Middle frontal gyrus (tissue), 1 donor: ENCODE measurements at regions not wholly inside any gene's neighbourhood (a gene's known extent, or its start where the extent isn't known, plus 50 kb on each side); places are given as distances from the start of the nearest gene placed in this dataset.
A peak's percentile ranks its signal among the peaks of the same experiment; 100 is the strongest.

Experiments used
- DNase-seq: peaks from one replicate; pipeline ENCODE4 v3.0.0-alpha.2; 2015; ENCODE audit warnings: low spot score; ENCODE audit errors: extremely low spot score

DNA sequence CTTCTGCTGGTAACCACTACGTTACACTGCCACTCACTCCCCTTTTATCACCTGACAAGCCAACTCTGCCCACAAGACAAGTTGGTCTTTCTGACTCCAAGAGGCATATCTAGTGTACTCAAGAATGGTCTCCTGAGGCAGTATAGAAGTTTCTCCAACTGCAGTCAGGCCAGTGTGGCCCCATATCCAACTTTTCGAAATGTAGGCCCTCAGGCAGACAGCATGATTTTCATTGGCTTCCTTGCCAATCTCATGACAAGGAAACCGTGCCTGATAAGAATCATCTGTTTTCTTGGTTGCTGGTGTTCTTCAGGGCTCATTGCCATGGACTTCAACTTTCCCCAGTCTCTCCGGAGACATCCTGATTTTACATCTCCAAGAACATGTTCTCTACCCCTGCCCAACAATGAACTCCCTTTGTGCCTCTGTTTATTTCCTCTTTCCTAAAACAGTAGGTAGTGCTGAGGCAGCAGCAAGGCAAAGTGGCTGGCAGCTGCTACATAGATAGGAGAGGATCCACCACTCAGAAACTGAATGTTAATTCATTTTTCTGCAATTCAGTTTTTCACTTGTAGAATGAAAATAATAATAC lies 62.6 kb upstream of the SEMA6A start:
- no peak for DNase-seq

- DNase-seq: no peak
Observed at GRCh38 chr5:116632890-116633289, 58.3 kb upstream of the SEMA6A start.

GRCh38 chr5:116631147-116631546 lies 56.5 kb upstream of the SEMA6A start:
- DNase-seq: no peak

DNA sequence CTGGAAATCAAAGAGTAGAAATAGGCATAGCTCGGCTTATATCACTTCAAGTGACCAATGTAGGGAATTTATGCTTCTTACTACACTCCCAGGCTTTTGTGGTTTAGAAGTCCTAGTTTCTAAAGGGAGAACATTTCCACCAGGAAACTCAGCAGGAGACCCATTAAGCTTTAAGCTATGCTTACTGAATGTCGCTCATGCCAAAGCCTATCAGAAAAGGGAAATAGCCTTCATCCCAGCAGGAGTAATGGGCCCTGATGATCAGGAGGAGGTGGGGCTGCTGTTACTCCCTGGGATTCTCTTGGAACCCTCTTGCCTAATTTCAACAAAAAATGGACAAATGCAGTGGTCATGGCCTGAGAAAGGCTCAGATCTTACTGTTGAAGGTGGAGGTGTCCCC lies 54.5 kb upstream of the SEMA6A start:
- no peak for DNase-seq

- no peak for DNase-seq
Observed at GRCh38 chr5:116626945-116627679, 52.5 kb upstream of the SEMA6A start.

GRCh38 chr5:116626272-116626723 lies 51.7 kb upstream of the SEMA6A start:
- DNase-seq: peak; percentile 42
